ENCODE measurements at regions not wholly inside any gene's neighbourhood (a gene's known extent, or its start where the extent isn't known, plus 50 kb on each side); places are given as distances from the start of the nearest gene placed in this dataset.

DNA sequence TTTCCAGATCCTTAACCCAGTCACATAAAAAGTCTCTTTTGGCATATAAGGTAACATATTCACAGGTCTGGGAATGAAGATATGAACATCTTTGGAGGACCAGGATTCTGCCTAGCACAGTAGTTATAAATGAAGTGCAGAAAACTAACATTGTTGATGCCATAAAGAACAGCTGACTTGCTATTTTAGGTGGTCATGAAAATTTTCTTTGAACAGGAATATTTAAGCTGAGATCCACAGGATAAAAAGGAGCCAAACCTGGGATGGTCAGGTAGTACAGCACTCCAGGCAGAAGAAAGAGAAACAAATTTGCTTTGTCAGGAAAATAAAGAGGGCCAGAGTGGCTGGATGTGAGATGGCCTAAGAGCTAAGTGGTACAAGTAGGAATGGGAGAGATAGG, 80.0 kb downstream of the CENPW start:
- DNase-seq: no peak

DNA sequence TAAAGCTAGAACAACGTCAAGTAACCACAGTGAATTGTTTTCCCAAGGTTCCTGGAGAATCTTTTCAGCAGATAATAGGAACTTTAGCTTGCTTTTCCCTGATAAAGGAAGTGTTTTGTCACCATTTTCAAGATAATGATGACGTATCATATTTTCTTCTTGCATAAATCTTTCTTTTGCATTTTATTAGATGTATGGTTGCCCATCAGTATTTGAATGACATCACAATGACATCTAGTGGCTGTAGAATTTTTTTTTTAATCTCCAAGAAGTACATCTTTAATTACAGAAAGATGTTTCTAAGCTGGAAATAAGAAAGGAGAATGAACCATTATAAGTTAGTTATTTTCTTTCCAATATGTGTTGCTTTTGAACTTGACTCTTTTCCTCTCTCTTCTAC, 83.0 kb downstream of the CENPW start:
- DNase-seq: no peak

DNA sequence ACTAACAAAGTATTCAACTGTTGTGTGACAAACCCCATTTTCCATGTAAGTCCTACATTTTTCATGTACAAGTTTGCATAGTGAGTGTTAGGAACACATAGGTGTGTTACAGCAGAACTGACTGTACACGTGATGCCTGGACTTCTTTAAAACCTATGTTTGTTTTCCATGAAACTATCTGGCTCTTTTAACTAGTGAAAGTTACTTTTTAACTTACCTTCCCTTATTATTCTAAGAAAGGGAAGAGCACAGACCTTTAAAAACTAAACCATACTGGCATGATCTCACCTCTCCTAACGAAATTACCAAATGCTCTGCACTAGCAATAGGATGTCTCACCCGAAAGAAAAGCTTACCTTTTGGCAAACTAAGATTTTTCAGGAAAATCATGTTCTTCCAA, 87.8 kb downstream of the CENPW start:
- no peak for DNase-seq

DNA sequence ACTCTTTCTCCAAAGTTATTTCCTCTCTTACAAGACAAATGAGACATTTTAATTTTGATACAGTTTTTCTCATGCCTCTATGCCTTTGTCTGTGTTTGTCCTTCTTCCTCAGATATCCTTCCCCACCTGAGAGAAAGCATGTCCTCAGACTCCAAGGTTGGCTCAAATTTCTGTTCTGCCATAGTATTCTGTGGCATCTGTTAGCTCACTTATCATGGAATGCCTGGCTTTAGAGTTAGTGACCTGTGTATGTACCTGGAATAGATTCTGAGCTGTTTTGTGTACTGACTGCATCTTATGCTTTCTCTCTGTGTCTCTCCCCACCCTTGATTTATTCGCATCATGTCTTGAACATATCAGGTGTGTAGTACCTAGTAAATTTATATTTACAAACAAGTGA, 90.0 kb downstream of the CENPW start:
- no peak for DNase-seq

DNA sequence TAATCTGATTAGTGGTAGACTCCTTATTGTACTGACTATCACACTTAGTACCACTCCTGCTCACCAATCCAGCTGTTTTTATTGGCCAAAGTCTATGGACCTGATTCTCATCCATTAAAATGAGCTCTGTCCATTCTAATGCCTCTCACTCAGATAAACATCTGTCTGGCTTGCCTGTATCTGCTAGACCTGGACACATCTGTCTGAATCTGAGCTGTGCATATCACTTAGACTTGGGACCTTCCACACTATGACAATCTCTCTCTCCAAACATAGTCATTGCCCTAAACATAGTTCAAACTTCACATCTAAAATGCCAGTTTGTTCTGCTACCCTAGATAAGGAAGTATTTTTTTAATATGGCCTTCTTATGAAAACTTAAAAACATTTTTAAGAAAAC, 92.6 kb downstream of the CENPW start:
- peak; percentile 14 for DNase-seq

DNA sequence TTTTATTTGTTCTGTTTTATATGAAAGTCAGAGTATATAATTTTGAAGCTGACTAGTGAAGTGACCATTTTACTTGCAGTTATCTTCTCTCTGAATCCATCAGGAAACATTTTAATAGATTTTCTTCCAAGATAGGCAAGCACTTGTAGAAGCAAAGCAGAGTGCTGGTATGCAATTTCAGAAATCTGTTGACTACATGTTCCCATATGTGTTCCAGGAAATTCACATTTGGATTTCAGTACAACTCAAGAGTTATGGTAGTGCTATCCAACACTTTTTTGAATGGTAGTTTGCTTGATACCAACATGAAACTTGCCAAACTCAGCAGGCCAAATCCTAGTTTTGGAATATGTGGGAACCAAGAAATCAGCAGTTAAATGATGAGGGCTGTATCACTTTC, 94.0 kb downstream of the CENPW start:
- no peak for DNase-seq

DNA sequence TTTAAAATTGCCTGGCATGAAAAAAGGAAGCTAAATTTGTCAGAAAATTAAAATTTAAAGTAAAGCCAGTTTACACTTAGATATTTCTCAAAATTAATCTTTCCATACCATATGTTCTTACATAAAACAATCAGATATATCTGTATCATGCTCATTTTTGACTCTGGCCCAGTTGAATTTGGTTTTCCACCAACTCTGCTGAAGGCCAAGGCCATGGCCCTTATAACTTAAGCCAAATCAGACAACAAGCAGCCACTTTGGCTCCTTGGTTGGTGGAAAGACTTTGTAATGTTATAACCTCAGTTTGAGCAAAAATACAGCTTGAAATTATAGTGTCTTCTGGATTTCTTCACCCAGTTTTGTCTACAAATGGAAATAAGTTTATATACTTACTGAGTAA, 97.3 kb downstream of the CENPW start:
- DNase-seq: no peak

DNA sequence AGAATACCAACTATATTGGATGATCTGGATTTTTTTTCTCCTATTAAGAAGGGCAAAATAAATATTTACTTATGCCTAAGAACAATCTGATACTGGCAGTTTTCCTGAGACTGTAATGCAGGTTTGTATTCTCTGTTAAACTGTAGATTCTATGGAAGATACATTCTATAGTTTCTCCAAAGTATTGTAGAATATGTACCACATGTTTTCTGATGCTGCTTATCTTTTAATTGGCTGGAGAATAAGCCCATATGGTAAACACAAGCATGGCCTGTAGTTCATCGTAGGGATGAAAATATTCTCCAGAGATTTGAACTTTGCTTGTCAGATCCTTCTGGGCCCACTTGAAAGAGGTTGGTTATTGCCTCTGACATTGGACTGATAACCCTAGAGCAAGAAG, 99.1 kb downstream of the CENPW start:
- DNase-seq: peak; percentile 28

DNA sequence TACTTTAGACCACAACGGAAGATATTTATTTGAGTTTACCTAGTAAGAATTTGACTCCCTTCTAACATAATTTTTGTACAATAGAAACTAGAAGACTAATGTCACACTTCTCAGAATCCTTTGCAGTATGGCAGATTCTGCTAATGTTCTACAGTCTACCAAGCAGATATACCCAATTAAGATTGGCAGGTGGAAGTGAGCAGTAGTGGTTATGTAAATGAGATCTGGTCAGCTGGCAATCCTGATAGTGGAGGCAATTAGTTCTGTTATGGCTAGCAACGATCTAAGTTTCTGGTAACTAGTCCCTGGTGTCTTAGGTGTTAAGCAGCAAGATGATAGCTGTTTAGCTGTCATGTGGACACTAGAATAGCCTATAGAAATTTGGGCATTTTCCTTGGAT, 101.0 kb downstream of the CENPW start:
- peak; percentile 8 for DNase-seq

DNA sequence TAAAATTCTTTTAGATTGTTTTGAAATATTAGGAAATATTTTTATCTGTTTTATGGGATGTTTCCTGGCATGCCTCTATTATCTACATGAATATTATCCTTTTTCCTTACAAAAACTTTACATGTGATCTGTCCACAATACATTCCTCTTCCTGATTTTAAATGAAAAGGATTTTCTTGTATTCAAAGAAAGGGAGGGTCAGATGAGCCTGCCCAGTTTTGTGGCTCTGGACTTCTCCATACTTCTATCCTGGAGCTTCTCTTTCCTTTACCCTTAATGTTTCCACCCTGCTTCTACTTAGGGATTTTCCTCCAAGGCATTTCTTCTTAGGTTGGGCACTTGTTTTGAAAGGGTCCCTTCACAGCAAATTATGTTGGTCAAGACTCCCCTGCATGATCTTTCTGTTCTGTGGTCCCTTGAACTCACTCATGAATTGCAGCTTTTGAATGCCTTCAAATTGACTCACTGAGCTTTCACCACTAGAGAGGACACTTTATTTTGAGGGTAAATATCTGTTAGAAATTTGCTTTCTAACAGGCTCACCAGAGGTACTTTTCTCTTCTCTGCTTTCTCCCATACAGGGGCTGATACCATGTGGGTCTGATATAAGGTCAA, 104.9 kb downstream of the CENPW start:
- DNase-seq: peak; percentile 50

DNA sequence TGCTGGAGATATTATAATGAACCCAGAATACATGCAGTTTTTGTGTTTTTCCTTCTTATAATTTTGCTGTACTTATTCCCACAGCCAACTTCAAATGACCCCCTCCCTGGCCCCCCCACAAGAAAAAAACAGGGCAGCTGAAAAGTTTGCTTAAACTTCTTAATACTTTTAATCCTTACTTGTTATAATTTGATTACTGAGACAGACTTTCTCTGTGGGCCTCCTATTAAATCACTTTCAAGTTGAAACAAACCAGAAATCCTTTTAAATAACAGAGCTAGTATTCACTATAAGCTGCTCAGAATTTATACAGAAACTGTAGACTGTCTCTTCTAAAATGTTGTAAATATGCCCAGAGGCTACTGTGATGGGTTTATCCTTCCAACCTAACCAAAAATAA, 106.3 kb downstream of the CENPW start:
- peak; percentile 65 for DNase-seq

DNA sequence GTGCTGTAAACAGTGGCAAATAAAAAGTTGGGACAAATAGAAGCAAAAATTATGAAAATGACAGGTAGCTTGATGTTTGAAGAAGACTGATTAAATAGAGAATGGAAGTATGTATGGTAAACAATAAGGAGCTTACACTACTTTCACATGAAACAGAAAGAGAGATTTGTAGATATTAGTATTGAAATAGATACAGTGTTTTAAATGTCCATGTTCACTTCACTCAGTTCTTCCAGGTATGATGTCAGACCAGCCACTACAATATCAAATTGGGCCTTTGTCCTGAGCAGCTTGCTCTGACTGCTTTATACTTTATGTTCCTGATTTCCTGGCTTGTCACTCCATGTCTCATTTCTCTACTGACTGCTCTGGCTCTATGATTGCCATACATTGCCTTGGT, 107.5 kb downstream of the CENPW start:
- no peak for DNase-seq

DNA sequence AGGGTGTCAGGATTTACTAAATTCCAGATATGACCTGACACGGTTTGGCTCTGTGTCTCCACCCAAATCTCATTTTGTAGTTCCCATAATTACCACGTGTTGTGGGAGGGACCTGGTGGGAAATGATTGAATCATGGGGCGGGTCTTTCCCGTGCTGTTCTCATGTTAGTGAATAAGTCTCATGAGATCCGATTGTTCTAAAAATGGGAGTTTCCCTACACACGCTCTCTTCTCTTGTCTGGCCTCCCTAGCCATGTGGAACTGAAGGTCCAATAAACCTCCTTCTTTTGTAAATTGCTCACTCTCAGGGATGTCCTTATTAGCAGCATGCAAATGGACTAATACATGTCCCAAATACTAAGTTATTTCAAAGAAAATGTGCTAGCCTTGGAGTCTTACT, 121.1 kb downstream of the CENPW start:
- no peak for DNase-seq

DNA sequence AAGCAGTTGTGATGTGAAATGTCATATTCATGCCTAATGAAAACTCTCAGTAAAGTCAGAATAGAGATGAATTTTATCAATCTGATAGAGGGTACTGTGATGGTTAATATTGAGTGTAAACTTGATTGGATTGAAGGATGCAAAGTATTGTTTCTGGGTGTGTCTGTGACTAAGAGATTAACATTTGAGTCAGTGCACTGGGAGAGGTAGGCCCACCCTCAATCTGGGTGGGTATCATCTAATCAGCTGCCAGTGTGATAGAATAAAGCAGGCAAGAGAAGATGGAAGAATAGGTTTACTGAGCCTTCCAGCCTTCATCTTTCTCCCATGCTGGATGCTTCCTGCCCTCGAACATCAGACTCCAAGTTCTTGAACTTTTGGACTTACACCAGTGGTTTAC, 124.3 kb downstream of the CENPW start:
- DNase-seq: no peak

DNA sequence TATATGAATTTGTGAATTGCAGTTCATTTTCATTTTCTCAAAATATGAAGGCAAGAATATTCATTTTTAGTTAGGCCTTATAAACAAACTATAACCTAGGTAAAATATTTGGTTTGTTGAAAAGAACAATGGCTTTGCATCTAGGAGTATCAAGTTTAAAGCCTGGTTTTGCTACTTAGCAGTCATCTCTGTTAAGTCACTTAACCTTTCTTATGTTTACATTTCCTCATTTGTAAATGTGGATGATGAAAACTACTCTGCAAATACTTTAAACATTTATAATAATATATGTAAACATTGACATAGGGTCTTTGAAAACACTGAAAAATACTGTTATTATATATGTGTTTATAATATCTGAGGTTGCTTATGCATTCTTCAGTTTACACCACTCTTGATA, 135.5 kb downstream of the CENPW start:
- no peak for DNase-seq

DNA sequence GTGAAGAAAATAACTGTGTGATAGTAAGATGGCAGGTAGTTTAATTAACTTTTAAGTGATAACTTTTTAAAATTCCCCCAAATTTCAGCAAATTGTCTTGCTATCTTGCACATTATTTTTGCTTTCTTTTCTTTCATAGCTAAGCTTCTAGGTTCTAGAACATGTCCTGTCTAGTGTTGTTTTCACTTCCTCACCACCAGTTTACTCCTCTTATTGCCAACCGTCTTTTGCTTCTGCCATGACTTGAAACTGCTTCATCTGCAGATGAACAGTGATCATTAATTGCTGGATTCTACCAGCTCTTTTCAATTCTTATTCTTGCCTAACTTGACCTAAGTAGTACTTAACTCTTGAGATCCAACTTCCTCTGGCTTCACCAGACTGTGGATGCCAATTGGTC, 137.8 kb downstream of the CENPW start:
- no peak for DNase-seq

DNA sequence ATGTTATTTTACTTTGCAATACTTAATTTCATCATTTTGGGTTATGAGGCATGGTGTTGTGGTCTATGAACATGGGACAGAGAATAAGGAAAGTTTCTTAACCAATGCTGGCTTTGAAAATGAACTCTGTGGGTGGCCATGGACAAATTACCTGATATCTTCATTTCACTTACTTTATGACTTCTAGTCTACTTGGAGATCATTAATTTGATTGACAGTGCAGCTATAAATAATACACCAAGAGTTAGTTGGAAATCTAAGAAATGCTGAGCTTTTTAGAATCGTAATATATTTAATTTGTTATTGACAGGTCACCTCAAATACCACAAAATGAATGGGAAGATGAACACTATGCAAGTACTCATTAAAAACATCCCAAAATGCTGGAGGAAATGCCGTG, 140.4 kb downstream of the CENPW start:
- DNase-seq: no peak

DNA sequence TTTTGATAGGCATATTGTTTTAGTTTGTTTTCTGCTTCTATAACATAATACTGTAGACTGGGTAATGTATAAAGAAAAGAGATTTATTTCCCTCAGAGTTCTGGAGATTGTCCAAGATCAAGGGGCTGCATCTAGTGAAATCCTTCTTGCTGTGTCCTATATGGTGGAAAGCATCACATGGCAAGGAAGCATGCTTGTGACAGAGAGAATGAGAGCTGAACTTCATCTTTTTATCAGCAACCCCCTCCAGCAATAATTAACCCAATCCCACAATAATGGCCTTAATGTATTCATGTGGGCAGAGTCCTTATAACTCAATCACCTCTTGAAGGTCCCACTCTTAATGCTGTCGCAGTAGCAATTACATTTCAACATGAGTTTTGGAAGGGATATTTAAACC, 141.4 kb downstream of the CENPW start:
- no peak for DNase-seq

DNA sequence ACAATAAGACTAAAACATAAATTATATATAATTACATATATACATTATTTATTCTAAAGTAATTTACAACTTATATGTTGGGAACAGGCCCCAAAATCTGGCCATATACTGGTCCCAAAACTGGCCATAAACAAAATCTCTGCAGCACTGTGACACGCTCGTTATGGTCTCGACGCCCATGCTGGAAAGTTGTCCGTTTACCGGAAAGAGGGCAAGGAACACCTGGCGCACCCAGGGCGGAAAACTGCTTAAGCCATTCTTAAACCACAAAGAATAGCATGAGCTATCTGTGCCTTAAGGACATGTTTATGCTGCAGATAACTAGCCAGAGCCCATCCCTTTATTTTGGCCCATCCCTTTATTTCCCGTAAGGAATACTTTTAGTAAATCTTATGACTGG, 164.9 kb downstream of the CENPW start:
- DNase-seq: no peak

DNA sequence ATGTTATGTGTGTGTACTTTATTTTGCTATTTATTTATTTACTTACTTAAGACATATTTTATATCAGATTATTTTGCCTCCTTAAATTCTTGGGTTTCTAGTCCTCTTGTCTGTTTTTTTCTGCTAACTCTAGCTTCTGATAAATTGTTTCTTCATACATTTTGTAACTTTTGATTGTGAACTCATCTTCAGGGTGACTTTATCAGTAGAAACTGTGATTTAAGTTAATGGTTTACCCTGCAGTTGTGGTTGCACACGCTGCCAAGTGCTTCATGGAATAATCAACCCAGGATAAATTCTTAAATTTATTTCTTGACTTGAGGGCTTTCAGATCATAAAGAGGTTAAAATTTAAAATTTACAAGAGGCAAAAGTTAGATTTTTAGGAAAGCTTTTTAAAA, 173.3 kb downstream of the CENPW start:
- DNase-seq: no peak

DNA sequence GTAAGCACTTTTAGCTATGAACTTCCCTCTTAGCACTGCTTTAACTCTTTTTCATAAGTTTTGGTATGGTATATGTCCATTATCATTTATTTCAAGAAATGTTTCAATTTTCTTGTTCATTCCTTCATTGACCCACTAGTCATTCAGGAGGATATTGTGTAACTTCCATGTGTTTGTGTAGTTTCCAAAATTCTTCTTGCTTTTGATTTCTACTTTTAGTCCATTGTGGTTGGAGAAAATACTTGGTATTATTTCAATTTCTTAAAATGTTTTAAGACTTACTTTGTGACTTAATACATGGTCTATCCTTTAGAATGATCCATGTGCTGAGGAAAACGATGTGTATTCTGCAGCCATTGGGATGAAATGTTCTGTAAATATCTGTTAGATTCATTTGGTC, 176.5 kb downstream of the CENPW start:
- no peak for DNase-seq

DNA sequence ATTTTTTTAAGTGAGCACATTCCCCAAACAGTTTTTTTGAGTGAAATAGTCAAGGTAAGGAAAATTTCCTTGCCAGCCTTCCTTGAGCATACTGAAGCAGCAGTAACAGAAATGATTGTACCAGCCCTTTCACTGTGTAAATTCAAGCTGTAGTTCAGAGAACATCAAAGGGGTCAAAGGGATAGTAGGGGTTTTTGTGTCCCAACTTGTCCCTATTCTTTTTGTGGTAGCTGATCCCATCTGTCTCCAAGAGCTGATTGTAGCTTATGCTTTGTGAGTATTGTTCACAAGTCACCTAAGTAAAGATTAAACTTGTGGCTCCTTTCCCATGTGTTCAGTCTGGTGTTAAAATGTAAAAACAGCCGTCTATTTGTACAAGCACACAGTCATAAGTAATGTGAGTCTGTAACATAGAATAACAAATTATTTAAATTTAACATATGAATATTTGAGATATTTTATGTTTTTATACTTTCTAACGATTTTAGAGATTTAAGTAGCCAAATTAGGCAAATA, 185.0 kb downstream of the CENPW start:
- DNase-seq: no peak

DNA sequence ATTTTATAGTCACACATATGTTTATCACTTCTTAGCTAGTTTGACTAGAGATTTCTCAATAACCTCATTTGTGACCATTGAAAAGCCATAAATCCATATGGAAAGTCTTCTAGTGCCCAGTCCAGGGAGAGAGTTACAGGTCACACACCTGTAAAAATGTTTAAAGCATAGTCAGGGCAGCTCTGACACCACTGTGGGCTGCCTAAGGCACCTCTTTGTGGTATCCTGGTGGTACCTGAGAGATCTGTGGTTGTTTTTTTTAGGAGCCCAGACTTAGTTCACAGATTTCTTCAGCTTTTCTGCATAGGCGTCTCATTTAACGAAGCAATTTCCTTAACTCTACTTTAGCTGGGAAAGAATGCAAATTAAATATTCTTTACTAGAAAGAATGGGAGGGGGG, 186.6 kb downstream of the CENPW start:
- no peak for DNase-seq

DNA sequence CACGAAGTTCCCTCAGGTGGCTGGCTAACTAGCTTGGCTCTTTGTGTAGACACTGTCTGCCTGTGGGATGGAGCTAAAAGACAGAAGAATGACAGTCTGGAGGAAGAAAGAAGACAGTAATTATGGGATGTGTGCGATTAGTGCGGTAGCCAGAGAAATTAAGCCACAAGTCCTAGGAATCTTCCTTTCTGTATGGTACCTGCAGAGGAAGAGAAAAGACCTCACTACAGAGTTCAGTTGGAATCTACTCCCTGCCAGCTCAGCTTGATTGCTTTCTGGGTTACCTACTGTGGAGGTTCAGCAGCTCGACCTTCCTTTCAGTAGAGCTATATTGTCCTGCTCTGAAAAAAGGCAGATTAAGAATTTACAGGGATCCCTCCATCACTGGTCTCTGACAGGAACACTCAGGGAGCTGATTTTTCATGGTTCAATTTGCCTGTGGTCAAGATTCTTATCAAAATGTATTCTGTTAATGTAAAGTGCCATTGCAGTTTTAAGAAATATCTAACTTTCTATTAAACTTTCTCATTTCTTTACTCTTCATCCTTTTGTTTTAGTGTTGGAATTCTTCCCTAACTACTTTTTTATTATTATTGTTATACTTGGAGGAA, 187.2 kb downstream of the CENPW start:
- DNase-seq: no peak

DNA sequence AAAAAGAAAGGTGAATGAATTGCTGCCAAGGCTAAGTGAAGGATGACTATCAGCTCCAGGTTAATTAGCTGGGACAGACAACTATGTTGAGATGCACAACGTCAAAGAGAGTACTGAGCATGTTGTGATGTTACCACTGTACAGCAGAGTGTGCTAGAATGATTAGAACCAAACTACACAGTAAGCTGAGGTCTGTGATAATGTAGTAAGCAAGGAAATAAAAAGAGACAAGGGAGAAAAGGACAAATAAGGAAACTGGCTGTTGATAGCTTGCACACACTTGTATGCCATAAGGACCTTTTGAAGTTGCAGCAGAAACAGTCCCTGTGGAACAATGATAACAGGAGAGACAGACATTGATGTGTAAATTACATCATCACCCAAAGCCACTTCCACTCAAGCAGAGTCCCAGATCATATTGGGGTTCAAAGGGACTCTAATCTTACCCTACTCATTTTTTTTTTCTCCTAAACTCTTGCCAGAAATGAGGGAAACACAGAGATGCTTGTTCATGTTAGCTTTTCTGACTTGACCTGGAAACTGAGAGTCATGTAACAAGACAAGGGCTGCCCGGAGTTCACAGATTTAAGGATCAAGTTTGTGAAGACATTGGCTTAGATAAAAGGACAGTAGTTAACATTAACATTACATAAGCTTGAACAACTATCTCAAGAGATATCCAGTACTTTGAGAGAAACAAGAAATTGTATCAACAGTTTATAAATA, 189.9 kb downstream of the CENPW start:
- no peak for DNase-seq
